Erythroblast (primary cell): ENCODE measurements at regions not wholly inside any gene's neighbourhood (a gene's known extent, or its start where the extent isn't known, plus 50 kb on each side); places are given as distances from the start of the nearest gene placed in this dataset.

ENCODE experiments used
- DNase-seq, 2 experiments: peaks; one replicate each; lab custom pipeline; 2025; lab: John Stamatoyannopoulos, UW
- GATA1 ChIP-seq: IDR thresholded peaks from 2 replicates; pipeline ENCODE4 v1.6.1; 2011; ENCODE audit warnings: low read depth, mild to moderate bottlenecking, control low read depth, low read length, moderate library complexity
- POLR2A ChIP-seq: IDR thresholded peaks from 2 replicates; pipeline ENCODE4 v1.6.1; 2011; ENCODE audit warnings: mild to moderate bottlenecking, low read length

- DNase-seq, result no peak
- TF ChIP-seq POLR2A (no peak), GATA1 (no peak)
Observed at GRCh38 chr10:30256084-30256483, 93.0 kb downstream of the MTPAP start.

GRCh38 chr10:30254926-30255325, 94.2 kb downstream of the MTPAP start:
- no peak for DNase-seq
- TF ChIP-seq GATA1 (no peak), POLR2A (no peak)

GRCh38 chr10:30248728-30249127, 100.3 kb downstream of the MTPAP start:
- no peak for TF ChIP-seq POLR2A
- no peak for TF ChIP-seq GATA1
- no peak for DNase-seq

- DNase-seq, result no peak
- no peak for TF ChIP-seq POLR2A
- no peak for TF ChIP-seq GATA1
Observed at GRCh38 chr10:30247704-30248103, 101.4 kb downstream of the MTPAP start.

GRCh38 chr10:30241422-30242110, 107.5 kb downstream of the MTPAP start:
- no peak for TF ChIP-seq GATA1
- TF ChIP-seq POLR2A, result no peak
- no peak for DNase-seq

GRCh38 chr10:30238836-30239235, 110.2 kb downstream of the MTPAP start:
- DNase-seq, result no peak
- no peak for TF ChIP-seq GATA1
- TF ChIP-seq POLR2A, result no peak

GRCh38 chr10:30233186-30233959, 115.7 kb downstream of the MTPAP start:
- no peak for DNase-seq
- no peak for TF ChIP-seq GATA1
- TF ChIP-seq POLR2A, result no peak

GRCh38 chr10:30231709-30232108, 117.4 kb downstream of the MTPAP start:
- TF ChIP-seq GATA1 (no peak), POLR2A (no peak)

GRCh38 chr10:30231071-30231652, 117.9 kb downstream of the MTPAP start:
- no peak for TF ChIP-seq POLR2A
- no peak for TF ChIP-seq GATA1
- DNase-seq, result no peak

More at GRCh38 chr10:30231709-30232108, 117.4 kb downstream of the MTPAP start:
- no peak for DNase-seq

- no peak for TF ChIP-seq POLR2A
- no peak for TF ChIP-seq GATA1
- no peak for DNase-seq
Observed at GRCh38 chr10:30229536-30229935, 119.5 kb downstream of the MTPAP start.

- no peak for DNase-seq
- TF ChIP-seq POLR2A, result no peak
- no peak for TF ChIP-seq GATA1
Observed at GRCh38 chr10:30228417-30229036, 120.6 kb downstream of the MTPAP start.

GRCh38 chr10:30227481-30227880, 121.6 kb downstream of the MTPAP start:
- TF ChIP-seq POLR2A, result no peak
- no peak for TF ChIP-seq GATA1
- no peak for DNase-seq

- TF ChIP-seq POLR2A (no peak), GATA1 (no peak)
- peak; percentile 3 to 27 for DNase-seq
Observed at GRCh38 chr10:30219971-30220751, 128.9 kb downstream of the MTPAP start.

GRCh38 chr10:30216821-30217220, 132.3 kb downstream of the MTPAP start:
- no peak for DNase-seq
- TF ChIP-seq POLR2A, result no peak
- no peak for TF ChIP-seq GATA1
